ENCODE measurements at regions not wholly inside any gene's neighbourhood (a gene's known extent, or its start where the extent isn't known, plus 50 kb on each side); places are given as distances from the start of the nearest gene placed in this dataset.

DNA sequence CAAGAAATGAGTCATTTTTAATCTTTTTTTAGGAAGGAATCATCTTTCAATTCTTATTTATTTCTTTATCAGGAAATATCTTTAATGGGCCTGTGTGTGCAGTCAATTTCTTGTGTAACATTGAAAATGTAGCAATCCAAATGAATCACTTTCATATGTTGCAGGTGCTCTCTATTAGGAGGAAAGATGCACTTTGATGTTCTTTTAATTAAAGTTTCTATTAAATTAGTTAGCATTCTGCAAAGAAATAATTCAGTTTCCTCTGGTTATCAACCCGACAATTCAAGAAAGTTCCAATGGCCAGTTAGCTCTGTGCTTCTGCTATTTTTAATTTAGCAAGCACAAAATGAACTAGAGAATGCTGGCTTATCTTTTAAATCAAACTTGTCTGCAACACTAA lies 212.0 kb downstream of the PCDH17 start:
- TF ChIP-seq POLR2AphosphoS5 (IDR thresholded peaks at IDR 0.05) (no peak), POLR2A (IDR thresholded peaks at IDR 0.05) (no peak)
- TF ChIP-seq, protein P1, sequence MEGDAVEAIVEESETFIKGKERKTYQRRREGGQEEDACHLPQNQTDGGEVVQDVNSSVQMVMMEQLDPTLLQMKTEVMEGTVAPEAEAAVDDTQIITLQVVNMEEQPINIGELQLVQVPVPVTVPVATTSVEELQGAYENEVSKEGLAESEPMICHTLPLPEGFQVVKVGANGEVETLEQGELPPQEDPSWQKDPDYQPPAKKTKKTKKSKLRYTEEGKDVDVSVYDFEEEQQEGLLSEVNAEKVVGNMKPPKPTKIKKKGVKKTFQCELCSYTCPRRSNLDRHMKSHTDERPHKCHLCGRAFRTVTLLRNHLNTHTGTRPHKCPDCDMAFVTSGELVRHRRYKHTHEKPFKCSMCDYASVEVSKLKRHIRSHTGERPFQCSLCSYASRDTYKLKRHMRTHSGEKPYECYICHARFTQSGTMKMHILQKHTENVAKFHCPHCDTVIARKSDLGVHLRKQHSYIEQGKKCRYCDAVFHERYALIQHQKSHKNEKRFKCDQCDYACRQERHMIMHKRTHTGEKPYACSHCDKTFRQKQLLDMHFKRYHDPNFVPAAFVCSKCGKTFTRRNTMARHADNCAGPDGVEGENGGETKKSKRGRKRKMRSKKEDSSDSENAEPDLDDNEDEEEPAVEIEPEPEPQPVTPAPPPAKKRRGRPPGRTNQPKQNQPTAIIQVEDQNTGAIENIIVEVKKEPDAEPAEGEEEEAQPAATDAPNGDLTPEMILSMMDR (IDR thresholded peaks at IDR 0.05), result no peak

All from upper lobe of left lung (tissue), 4 donors.